ENCODE measurements at regions not wholly inside any gene's neighbourhood (a gene's known extent, or its start where the extent isn't known, plus 50 kb on each side); places are given as distances from the start of the nearest gene placed in this dataset.

GRCh38 chr13:87080100-87080779, 590.9 kb upstream of the SLITRK5 start:
- TF ChIP-seq CTCF (IDR thresholded peaks at IDR 0.05) (no peak), EP300 (IDR thresholded peaks at IDR 0.05) (no peak), POLR2A (IDR thresholded peaks at IDR 0.05) (no peak), POLR2AphosphoS5 (IDR thresholded peaks at IDR 0.05) (no peak)

All from stomach (tissue), 4 donors.